Activated naive CD8-positive, alpha-beta T cell treated with anti-CD3 and anti-CD28 coated beads, Interleukin-2, amount 10 ng/mL, durations not matched to agents 7 days and 5 days (primary cell): ENCODE measurements at regions not wholly inside any gene's neighbourhood (a gene's known extent, or its start where the extent isn't known, plus 50 kb on each side); places are given as distances from the start of the nearest gene placed in this dataset.

Experiments used
- ATAC-seq: fragments of 150-1000 bp; cut with Tn5 transposase; one replicate; pipeline ENCODE4 v1.10.0; 2021; ENCODE audit warnings: low read depth, moderate library complexity
- POLR2A ChIA-PET: fragments of 350-600 bp; sonication (Branson Sonifier 250); formaldehyde crosslinking; loops from one replicate; lab custom pipeline; 2021; ENCODE audit warnings: antibody characterized with exemption; lab: Charles Lee
- DNase-seq: peaks from one replicate; pipeline ENCODE4 v3.0.0; 2021
- H3K27ac Mint-ChIP-seq: one replicate; pipeline ENCODE4 v1.8.0; 2022; ENCODE audit warnings: mild to moderate bottlenecking, mixed read lengths
- H3K27me3 Mint-ChIP-seq: one replicate; pipeline ENCODE4 v1.8.0; 2022; ENCODE audit warnings: mild to moderate bottlenecking, moderate library complexity, mixed read lengths
- H3K36me3 Mint-ChIP-seq: one replicate; pipeline ENCODE4 v1.8.0; 2021; ENCODE audit warnings: mild to moderate bottlenecking, mixed read lengths
- H3K4me1 Mint-ChIP-seq: one replicate; pipeline ENCODE4 v1.8.0; 2021; ENCODE audit warnings: mixed read lengths
- H3K4me3 Mint-ChIP-seq: one replicate; pipeline ENCODE4 v1.8.0; 2022; ENCODE audit warnings: mild to moderate bottlenecking, moderate library complexity, mixed read lengths
- H3K9me3 Mint-ChIP-seq: one replicate; pipeline ENCODE4 v1.8.0; 2021; ENCODE audit warnings: mixed read lengths

DNA sequence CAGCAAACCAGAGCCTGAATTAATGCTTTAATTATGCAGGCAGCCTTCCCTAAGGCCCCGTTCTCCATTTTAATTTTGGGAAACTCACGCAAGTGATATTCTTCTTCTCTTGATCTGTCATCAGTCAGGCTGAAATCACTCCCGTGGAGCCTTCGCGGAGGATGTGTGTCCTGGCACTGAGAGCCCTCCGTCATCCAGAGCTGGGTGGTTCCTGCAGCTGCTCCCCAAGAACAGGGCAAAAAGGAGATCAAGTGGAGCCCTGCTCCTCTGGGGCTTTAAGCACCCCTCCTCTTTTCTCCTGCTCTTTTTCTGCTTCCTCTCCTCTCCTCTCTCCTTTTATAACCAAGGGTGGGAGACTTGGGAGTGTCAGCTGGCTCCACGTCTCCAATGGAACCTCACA, 133.2 kb upstream of the CACNA1E start:
- POLR2A ChIA-PET = no interaction called here
- Mint-ChIP-seq H3K4me1 (peaks cover 4% of the 10 kb centered on the region), H3K27me3 (no peaks in the 10 kb centered on the region), H3K4me3 (no peak overlapping the region), H3K27ac (no peak overlapping the region), H3K36me3 (no peaks in the 10 kb centered on the region), H3K9me3 (no peaks in the 10 kb centered on the region)
- no peak for ATAC-seq
- no peak for DNase-seq

DNA sequence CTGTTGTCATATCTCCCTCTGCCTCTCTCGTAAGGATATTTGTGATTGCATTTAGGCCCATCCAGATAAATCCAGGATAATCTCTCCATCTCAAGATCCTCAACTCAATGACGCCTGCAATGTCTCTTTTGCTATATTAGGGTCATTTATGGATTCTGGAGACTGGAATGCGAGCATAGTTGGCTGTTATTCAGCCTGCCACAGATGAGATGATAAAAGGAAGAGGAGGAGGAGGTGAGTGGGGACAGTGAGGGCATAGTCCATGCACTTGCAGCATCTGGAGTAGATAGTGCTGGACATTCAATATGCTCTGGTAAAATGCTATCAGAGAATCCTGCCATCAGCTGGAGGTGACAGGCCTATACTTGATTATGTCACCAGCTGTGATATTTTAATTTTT, 131.6 kb upstream of the CACNA1E start:
- Mint-ChIP-seq H3K9me3 (no peaks in the 10 kb centered on the region), H3K27me3 (no peaks in the 10 kb centered on the region), H3K4me1 (peaks cover 3% of the 10 kb centered on the region), H3K36me3 (no peaks in the 10 kb centered on the region), H3K4me3 (no peak overlapping the region), H3K27ac (no peak overlapping the region)
- ATAC-seq (no peak), DNase-seq (no peak)
- POLR2A ChIA-PET = no interaction called here

DNA sequence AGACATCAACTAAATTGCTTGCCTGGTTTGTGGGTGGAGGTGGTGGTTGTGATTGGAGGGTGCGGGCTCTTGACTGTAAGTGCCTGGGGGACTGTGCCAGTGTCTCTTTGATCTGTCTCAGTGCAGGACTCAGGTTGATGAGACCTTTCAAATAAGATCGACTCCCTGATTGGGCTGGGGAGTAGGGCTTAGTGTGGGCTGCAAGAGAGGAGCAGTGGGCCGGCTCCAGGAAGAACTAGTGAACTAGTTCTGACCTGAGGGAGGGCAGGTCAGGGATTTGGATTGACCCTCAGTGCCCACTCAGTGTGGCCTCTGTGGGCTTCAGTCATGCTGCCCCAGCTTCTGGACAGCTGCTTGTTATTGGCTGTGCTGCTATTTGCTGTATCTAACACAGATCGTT, 130.6 kb upstream of the CACNA1E start:
- no peaks in the 10 kb centered on the region for H3K27me3 Mint-ChIP-seq

DNA sequence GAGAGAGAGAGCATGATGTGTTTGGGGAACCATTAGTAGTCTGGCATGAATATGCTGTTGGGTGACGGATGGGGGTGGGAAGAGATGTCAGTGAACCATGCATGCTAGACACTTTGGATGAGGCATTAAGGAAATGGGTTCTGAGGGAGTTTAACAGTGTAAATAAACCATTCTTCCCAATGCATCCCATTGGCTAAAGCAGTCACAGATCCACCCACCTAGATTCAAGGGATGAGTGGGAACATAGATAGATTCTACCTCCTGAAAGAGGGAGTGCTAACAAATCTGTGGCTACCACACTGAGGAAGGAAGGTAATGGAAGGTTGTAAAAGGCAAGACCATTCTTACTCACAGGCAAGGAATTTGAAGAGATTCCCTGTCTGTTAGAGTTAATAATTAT, 129.8 kb upstream of the CACNA1E start:
- Mint-ChIP-seq H3K27me3 (no peaks in the 10 kb centered on the region), H3K27ac (no peak overlapping the region), H3K36me3 (no peaks in the 10 kb centered on the region), H3K9me3 (no peaks in the 10 kb centered on the region), H3K4me1 (no peaks in the 10 kb centered on the region), H3K4me3 (no peak overlapping the region)
- no peak for ATAC-seq
- POLR2A ChIA-PET = no interaction called here
- DNase-seq = no peak

More for the DNA sequence above, 130.6 kb upstream of the CACNA1E start:
- POLR2A ChIA-PET = no interaction called here
- Mint-ChIP-seq H3K4me1 (no peaks in the 10 kb centered on the region), H3K9me3 (no peaks in the 10 kb centered on the region), H3K4me3 (no peak overlapping the region), H3K27ac (no peak overlapping the region), H3K36me3 (no peaks in the 10 kb centered on the region)
- ATAC-seq (no peak), DNase-seq (no peak)

DNA sequence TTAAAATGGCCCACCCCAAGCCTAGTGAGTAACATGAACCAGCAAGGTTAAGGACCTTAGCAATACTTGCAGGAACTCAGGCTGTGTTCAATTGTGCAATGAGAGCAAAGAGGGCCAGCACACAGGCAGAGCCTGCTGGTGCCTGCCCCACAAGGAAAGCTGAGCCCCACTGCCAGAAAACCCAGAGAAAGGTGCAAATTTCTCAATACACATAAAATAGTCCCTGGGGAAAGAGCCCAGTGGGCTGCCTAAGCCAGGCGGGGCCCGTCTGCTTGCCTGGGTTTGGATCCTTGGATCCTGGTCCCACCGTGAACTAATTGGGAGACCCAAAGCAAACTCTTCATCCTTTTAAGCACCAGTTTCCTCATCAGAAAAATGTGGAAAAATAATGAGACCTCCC, 128.5 kb upstream of the CACNA1E start:
- Mint-ChIP-seq H3K27me3 (no peaks in the 10 kb centered on the region), H3K4me3 (no peak overlapping the region), H3K9me3 (no peaks in the 10 kb centered on the region), H3K27ac (no peak overlapping the region), H3K36me3 (no peaks in the 10 kb centered on the region), H3K4me1 (no peaks in the 10 kb centered on the region)
- DNase-seq (no peak), ATAC-seq (no peak)
- POLR2A ChIA-PET = no interaction called here

DNA sequence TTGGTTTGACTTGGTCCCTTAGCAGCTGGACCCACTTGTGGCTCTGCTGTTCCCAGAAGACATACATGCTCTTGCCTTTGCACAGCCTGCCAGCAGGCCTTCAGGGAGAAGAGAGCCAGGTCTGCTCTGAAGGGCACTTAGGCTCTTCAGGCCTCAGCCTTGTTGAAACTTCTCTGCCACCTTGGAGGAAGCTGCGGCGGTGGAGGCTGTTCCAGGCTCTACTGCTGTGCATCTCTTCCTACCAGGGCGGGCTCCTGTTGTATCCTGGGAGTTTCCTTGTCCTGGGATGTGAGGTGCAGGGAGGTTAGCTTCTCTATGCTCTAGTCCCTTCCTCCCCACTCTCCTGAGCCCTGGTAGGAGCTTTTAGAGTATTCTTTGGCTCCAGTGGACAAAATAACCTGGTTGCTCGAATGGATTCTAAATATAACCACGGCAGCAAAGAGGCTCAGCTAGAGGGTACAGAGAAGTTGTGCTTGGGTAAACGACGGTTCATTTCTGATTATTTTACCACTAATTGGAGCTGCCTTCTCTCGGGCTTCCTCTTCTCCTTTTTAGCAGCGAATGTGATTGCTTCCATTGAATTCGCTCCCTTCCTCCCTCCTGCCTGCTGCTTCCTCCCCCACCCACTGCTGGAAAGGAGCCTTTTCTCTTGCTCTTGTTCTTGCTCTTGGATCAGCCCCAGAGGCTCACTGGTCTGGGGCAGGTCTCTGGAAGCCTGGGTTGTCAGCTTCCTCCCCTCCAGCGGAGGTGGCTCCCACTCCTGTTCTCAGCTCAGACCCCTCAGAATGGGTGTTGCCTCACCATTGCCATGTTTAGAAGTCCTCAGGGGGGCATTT, 126.6 kb upstream of the CACNA1E start:
- Mint-ChIP-seq H3K4me1 (no peaks in the 10 kb centered on the region), H3K4me3 (no peak overlapping the region), H3K27me3 (no peaks in the 10 kb centered on the region), H3K36me3 (no peaks in the 10 kb centered on the region), H3K9me3 (no peaks in the 10 kb centered on the region), H3K27ac (no peak overlapping the region)
- DNase-seq (no peak), ATAC-seq (no peak)
- POLR2A ChIA-PET = no interaction called here

DNA sequence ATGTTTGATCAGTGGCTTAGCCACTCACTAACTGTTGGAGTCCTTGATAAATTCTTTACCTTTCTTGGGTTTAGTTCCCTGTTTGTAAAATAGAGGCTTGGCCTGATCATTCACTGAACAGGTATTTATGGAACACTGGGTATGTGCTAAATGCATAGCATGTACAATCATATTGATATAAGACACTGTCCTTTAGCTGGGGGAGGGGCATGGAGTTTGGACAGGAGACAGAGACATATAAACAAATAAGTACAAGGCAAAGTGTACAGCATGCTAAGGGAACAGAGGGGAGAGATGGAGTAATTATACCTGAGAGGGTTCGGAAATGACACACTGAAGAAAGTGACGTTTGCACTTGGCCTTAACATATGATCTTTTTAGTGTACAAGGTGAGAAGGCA, 124.3 kb upstream of the CACNA1E start:
- H3K36me3 Mint-ChIP-seq = no peaks in the 10 kb centered on the region

DNA sequence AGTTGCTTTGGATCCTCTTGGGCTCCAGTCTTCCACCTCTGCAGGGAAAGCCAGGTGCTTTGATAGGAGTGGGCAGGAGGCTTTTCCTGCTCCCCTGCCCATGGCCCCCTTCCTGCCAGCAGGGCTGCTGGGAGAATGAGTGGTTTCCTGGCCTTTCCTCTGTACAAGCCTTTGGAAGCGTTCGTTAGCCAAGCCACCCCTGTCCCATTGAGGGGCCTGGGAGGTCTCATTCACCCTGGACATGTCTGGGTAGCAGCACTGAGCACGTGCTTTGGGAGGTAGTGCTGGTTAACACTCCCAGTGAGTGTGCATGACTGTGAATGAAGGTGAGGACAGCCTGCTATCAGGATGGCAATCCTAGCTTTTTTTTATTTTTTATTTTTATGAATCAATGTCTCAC, 118.5 kb upstream of the CACNA1E start:
- no peak for DNase-seq
- Mint-ChIP-seq H3K27me3 (no peaks in the 10 kb centered on the region), H3K4me3 (no peak overlapping the region), H3K9me3 (no peaks in the 10 kb centered on the region), H3K27ac (no peak overlapping the region), H3K4me1 (no peaks in the 10 kb centered on the region), H3K36me3 (no peaks in the 10 kb centered on the region)
- POLR2A ChIA-PET = no interaction called here
- no peak for ATAC-seq

More for the DNA sequence above, 124.3 kb upstream of the CACNA1E start:
- Mint-ChIP-seq H3K4me3 (no peak overlapping the region), H3K27ac (no peak overlapping the region), H3K27me3 (no peaks in the 10 kb centered on the region), H3K9me3 (no peaks in the 10 kb centered on the region), H3K4me1 (no peaks in the 10 kb centered on the region)
- DNase-seq = no peak
- POLR2A ChIA-PET = no interaction called here
- no peak for ATAC-seq

DNA sequence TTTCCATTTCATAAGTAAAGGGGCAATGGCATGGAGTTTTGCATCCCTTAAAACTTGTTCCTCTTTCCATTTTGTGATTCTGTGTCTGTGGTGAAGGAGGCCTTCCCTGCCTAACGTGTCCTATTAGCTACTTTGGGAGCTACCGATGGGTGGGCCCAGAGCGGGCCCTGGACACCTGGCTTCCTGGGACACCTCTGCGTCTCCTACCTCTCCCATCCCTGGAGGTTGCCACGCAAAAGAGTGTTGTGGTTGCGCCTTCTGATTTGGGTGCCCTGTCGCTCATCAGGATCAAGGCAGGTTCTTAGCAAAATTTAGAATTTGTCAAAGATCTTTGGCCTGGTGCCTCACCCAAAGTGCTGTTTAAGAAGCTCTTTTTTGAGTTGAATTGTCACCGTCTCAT, 116.4 kb upstream of the CACNA1E start:
- H3K4me1 Mint-ChIP-seq = no peaks in the 10 kb centered on the region
- no peak overlapping the region for H3K27ac Mint-ChIP-seq
- H3K4me3 Mint-ChIP-seq = no peak overlapping the region

DNA sequence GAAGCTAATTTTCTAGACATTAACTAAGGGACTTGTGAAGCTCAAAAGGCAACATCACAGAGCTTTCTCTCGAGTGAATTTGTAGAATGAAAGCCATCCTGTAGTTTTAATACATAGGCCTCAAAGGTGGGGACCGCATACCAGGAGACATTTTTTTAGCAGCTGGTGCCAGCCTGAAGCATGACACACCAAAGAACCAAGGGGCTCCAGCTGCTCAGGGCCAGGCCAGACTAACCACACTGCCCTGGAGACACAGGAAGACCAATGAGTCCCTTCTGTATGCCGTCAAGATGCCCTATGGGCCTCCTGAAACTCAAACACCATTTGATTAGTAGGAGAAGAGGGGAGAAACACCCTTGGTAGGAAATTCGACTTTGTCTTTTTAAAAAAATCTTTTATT, 113.9 kb upstream of the CACNA1E start:
- Mint-ChIP-seq H3K36me3 (peaks cover 1% of the 10 kb centered on the region), H3K4me1 (no peaks in the 10 kb centered on the region), H3K27me3 (no peaks in the 10 kb centered on the region), H3K27ac (no peak overlapping the region), H3K9me3 (peaks cover 3% of the 10 kb centered on the region), H3K4me3 (no peak overlapping the region)
- no peak for ATAC-seq
- POLR2A ChIA-PET = no interaction called here
- no peak for DNase-seq

More for the DNA sequence above, 116.4 kb upstream of the CACNA1E start:
- Mint-ChIP-seq H3K9me3 (peaks cover 1% of the 10 kb centered on the region), H3K27me3 (no peaks in the 10 kb centered on the region), H3K36me3 (no peaks in the 10 kb centered on the region)
- ATAC-seq = no peak
- POLR2A ChIA-PET = no interaction called here
- DNase-seq = no peak

DNA sequence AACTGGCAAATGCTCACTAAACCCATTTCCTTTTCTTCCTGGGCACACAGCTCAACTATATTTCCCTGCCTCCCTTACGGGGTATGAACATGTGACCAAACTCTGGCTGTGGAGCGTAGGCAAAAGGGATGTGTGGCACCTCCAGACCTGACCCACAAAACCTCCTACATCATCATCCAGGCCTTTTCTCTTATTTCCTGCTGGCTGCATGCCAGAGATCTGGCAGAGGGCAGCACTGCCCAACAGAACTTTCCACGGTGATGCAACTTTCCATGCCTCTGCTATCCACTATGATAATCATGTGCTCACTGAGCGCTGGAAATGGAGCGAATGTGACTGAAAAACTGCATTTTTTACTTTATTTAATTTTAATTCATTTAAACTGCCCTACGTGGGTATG, 99.6 kb upstream of the CACNA1E start:
- peaks cover 2% of the 10 kb centered on the region for H3K9me3 Mint-ChIP-seq
- DNase-seq (no peak), ATAC-seq (no peak)
- H3K27ac Mint-ChIP-seq = no peak overlapping the region
- no peaks in the 10 kb centered on the region for H3K36me3 Mint-ChIP-seq
- no peak overlapping the region for H3K4me3 Mint-ChIP-seq
- H3K4me1 Mint-ChIP-seq = peaks cover 1% of the 10 kb centered on the region
- H3K27me3 Mint-ChIP-seq = peaks cover 4% of the 10 kb centered on the region
- POLR2A ChIA-PET = no interaction called here

DNA sequence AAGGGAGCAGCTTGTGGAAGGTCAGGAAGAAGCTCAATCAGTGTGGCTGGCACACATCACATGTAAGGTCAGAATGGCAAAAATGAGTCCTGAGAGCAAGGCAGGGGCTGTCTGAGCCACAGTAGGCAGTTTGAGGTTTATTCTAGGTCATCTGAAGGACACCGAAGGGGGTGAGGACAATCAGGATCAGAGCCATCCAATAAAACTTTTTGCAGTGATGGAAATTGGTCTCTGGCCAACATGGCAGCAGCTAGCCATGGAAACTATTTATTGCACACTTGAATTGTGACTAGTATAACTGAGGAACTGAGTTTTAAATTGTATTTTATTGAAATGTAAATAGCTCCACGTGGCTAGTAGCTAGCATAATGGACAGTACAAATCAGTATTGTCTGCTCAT, 97.0 kb upstream of the CACNA1E start:
- DNase-seq (no peak), ATAC-seq (no peak)
- H3K36me3 Mint-ChIP-seq = no peaks in the 10 kb centered on the region
- H3K27me3 Mint-ChIP-seq = peaks cover 2% of the 10 kb centered on the region
- H3K9me3 Mint-ChIP-seq = no peaks in the 10 kb centered on the region
- H3K27ac Mint-ChIP-seq = no peak overlapping the region
- no peak overlapping the region for H3K4me3 Mint-ChIP-seq
- POLR2A ChIA-PET = interaction anchor here (0.6 to 1.9 kb wide), 2 partner anchors 10 to 780 kb away, joined by 3 to 5 read pairs; no protein-coding TSS in a partner anchor
- peaks cover 1% of the 10 kb centered on the region for H3K4me1 Mint-ChIP-seq

DNA sequence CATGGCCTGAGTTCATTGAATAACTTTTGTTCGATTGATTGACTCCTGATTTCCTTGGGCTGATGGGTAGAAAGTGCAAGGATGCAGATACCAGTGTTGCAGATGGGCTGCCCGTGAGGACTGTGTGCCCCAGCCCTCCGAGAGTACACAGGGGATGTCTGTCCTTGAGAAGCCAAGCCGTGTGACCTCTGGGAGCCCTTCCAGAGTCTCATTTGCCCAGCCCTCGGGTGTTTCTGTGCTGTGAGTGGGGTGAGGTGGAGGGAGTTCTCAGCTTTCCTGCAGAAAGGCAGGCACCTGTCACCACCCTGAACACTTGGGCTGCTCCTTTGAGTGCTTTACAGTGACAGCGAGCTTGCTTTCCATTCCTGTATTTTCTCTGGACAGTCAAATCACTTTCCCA, 96.4 kb upstream of the CACNA1E start:
- Mint-ChIP-seq H3K4me1 (peaks cover 5% of the 10 kb centered on the region), H3K27ac (no peak overlapping the region), H3K9me3 (no peaks in the 10 kb centered on the region), H3K36me3 (no peaks in the 10 kb centered on the region), H3K4me3 (no peak overlapping the region), H3K27me3 (peaks cover 2% of the 10 kb centered on the region)
- ATAC-seq (no peak), DNase-seq (no peak)
- POLR2A ChIA-PET = interaction anchor here (1.9 kb wide), 1 partner anchor 10 kb away, joined by 5 read pairs; no protein-coding TSS in a partner anchor

DNA sequence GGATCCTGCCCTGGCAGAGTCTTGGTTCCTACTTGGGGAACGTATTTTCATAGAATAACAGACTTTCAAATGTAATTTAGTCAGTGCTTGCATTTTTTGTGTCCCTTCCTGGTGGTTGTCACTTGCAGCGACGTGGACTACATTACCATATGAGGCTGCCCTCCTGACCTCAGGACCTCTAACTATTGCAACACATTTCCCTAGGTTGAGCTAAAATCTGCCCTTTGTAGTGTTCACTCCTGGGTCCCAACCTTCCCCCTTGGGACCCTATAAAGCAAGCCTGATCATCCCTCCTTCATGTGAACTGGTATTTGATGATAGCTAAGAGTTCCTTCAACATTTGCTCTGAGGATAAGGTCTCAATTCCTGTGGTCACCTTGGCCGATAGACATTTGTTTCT, 95.6 kb upstream of the CACNA1E start:
- H3K36me3 Mint-ChIP-seq = no peaks in the 10 kb centered on the region
- H3K4me1 Mint-ChIP-seq = peaks cover 11% of the 10 kb centered on the region
- no peaks in the 10 kb centered on the region for H3K9me3 Mint-ChIP-seq
- ATAC-seq (no peak), DNase-seq (no peak)
- H3K27me3 Mint-ChIP-seq = peaks cover 2% of the 10 kb centered on the region
- POLR2A ChIA-PET = interaction anchor here (1.9 kb wide), 1 partner anchor 9 kb away, joined by 5 read pairs; no protein-coding TSS in a partner anchor
- H3K4me3 Mint-ChIP-seq = no peak overlapping the region
- no peak overlapping the region for H3K27ac Mint-ChIP-seq
